Type B pancreatic cell (in vitro differentiated cells): ENCODE measurements at regions not wholly inside any gene's neighbourhood (a gene's known extent, or its start where the extent isn't known, plus 50 kb on each side); places are given as distances from the start of the nearest gene placed in this dataset.
"Not testable (repeated sequence)": the region's sequence is repeated elsewhere in the genome, so short reads cannot be mapped to it uniquely, and the experiment has no call there.

Experiments
- DNase-seq: peaks from one replicate; pipeline ENCODE4 v3.0.0; 2021; ENCODE audit warnings: mixed read lengths; ENCODE audit not compliant: unreplicated experiment; ENCODE audit errors: extremely low spot score
- H3K27ac Mint-ChIP-seq: 2 replicates; pipeline ENCODE4 v1.8.0; 2021; ENCODE audit warnings: mild to moderate bottlenecking, mixed read lengths
- H3K27me3 Mint-ChIP-seq: 2 replicates; pipeline ENCODE4 v1.8.0; 2021; ENCODE audit warnings: mixed read lengths
- H3K36me3 Mint-ChIP-seq: 2 replicates; pipeline ENCODE4 v1.8.0; 2021; ENCODE audit warnings: mixed read lengths
- H3K4me1 Mint-ChIP-seq: one replicate; pipeline ENCODE4 v1.8.0; 2021; ENCODE audit warnings: mixed read lengths; ENCODE audit not compliant: unreplicated experiment
- H3K4me3 Mint-ChIP-seq: 2 replicates; pipeline ENCODE4 v1.8.0; 2021; ENCODE audit warnings: mild to moderate bottlenecking, mixed read lengths
- H3K9me3 Mint-ChIP-seq: 2 replicates; pipeline ENCODE4 v1.8.0; 2021; ENCODE audit warnings: mixed read lengths
- CTCF ChIP-seq: fragments of 200-600 bp; sonication (generic); conservative IDR thresholded peaks from 2 replicates; pipeline ENCODE4 v1.5.0; 2021; ENCODE audit warnings: antibody characterized with exemption, mild to moderate bottlenecking

- DNase-seq: no peak
- H3K4me1 Mint-ChIP-seq: peaks cover 7% of the 10 kb centered on the region
- no peak for TF ChIP-seq CTCF
- no peak overlapping the region for H3K27ac Mint-ChIP-seq
- H3K27me3 Mint-ChIP-seq: peaks cover 10% of the 10 kb centered on the region
- no peak overlapping the region for H3K4me3 Mint-ChIP-seq
- no peaks in the 10 kb centered on the region for H3K36me3 Mint-ChIP-seq
- peaks cover 4% of the 10 kb centered on the region for H3K9me3 Mint-ChIP-seq
Measured at GRCh38 chr5:10891193-10891592, 130.2 kb upstream of the DAP start.

- no peak for DNase-seq
- peaks cover 14% of the 10 kb centered on the region for H3K27me3 Mint-ChIP-seq
- no peaks in the 10 kb centered on the region for H3K36me3 Mint-ChIP-seq
- H3K4me3 Mint-ChIP-seq: no peak overlapping the region
- no peak overlapping the region for H3K27ac Mint-ChIP-seq
- no peak for TF ChIP-seq CTCF
- no peaks in the 10 kb centered on the region for H3K4me1 Mint-ChIP-seq
- peaks cover 8% of the 10 kb centered on the region for H3K9me3 Mint-ChIP-seq
Measured at GRCh38 chr5:10886497-10886896, 125.5 kb upstream of the DAP start.

- TF ChIP-seq CTCF: no peak
- H3K4me1 Mint-ChIP-seq: no peaks in the 10 kb centered on the region
- H3K4me3 Mint-ChIP-seq: no peak overlapping the region
- peaks cover 20% of the 10 kb centered on the region for H3K27me3 Mint-ChIP-seq
- H3K27ac Mint-ChIP-seq: no peak overlapping the region
- no peak for DNase-seq
- no peaks in the 10 kb centered on the region for H3K36me3 Mint-ChIP-seq
- H3K9me3 Mint-ChIP-seq: peaks cover 8% of the 10 kb centered on the region
Measured at GRCh38 chr5:10885026-10885425, 124.0 kb upstream of the DAP start.

- not testable (repeated sequence) for H3K4me1 Mint-ChIP-seq, H3K4me3 Mint-ChIP-seq, DNase-seq, H3K9me3 Mint-ChIP-seq, H3K36me3 Mint-ChIP-seq, H3K27ac Mint-ChIP-seq
- peaks cover 22% of the 10 kb centered on the region for H3K27me3 Mint-ChIP-seq
Measured at GRCh38 chr5:10883945-10884344, 122.9 kb upstream of the DAP start.

GRCh38 chr5:10880934-10881333, 119.9 kb upstream of the DAP start:
- Mint-ChIP-seq H3K4me1 (peaks cover 5% of the 10 kb centered on the region), H3K27ac (no peak overlapping the region), H3K4me3 (no peak overlapping the region), H3K27me3 (peaks cover 36% of the 10 kb centered on the region), H3K36me3 (no peaks in the 10 kb centered on the region), H3K9me3 (peaks cover 8% of the 10 kb centered on the region)
- TF ChIP-seq CTCF: no peak
- no peak for DNase-seq

- H3K27me3 Mint-ChIP-seq: peaks cover 43% of the 10 kb centered on the region
- not testable (repeated sequence) for DNase-seq, H3K27ac Mint-ChIP-seq, H3K4me3 Mint-ChIP-seq, H3K36me3 Mint-ChIP-seq, H3K9me3 Mint-ChIP-seq
- H3K4me1 Mint-ChIP-seq: peaks cover 19% of the 10 kb centered on the region
Measured at GRCh38 chr5:10876996-10877395, 116.0 kb upstream of the DAP start.
